Trophoblast cell (in vitro differentiated cells and primary cell): ENCODE measurements at regions not wholly inside any gene's neighbourhood (a gene's known extent, or its start where the extent isn't known, plus 50 kb on each side); places are given as distances from the start of the nearest gene placed in this dataset.

Source experiments
- DNase-seq, 2 donors: peaks; one replicate each; pipeline ENCODE4 v3.0.0-alpha.2; 2016
- H2AFZ ChIP-seq: 2 replicates; pipeline ENCODE4 v1.6.1; 2013; ENCODE audit warnings: low read length, moderate library complexity, mild to moderate bottlenecking; ENCODE audit not compliant: insufficient read depth, poor library complexity
- H2AK5ac ChIP-seq: 2 replicates; pipeline ENCODE4 v1.6.1; 2013; ENCODE audit warnings: mild to moderate bottlenecking, low read length
- H2BK120ac ChIP-seq: 2 replicates; pipeline ENCODE4 v1.6.1; 2013; ENCODE audit warnings: low read length, mild to moderate bottlenecking, moderate library complexity; ENCODE audit not compliant: insufficient read depth, poor library complexity
- H2BK12ac ChIP-seq: 2 replicates; pipeline ENCODE4 v1.6.1; 2013; ENCODE audit warnings: mild to moderate bottlenecking, low read length, moderate library complexity
- H2BK5ac ChIP-seq: 2 replicates; pipeline ENCODE4 v1.6.1; 2013; ENCODE audit warnings: low read length, low read depth, moderate library complexity, mild to moderate bottlenecking; ENCODE audit not compliant: poor library complexity
- H3K14ac ChIP-seq: 2 replicates; pipeline ENCODE4 v1.6.1; 2013; ENCODE audit warnings: mild to moderate bottlenecking, low read length
- H3K18ac ChIP-seq: 2 replicates; pipeline ENCODE4 v1.6.1; 2013; ENCODE audit warnings: mild to moderate bottlenecking, low read length
- H3K23ac ChIP-seq: 2 replicates; pipeline ENCODE4 v1.6.1; 2013; ENCODE audit warnings: low read length
- H3K27ac ChIP-seq: 2 replicates; pipeline ENCODE4 v1.5.1; 2013; ENCODE audit warnings: low read depth, mild to moderate bottlenecking, inconsistent platforms, low read length, moderate library complexity
- H3K27me3 ChIP-seq: 2 replicates; pipeline ENCODE4 v1.6.1; 2013; ENCODE audit warnings: inconsistent platforms, mild to moderate bottlenecking, low read length, moderate library complexity; ENCODE audit not compliant: insufficient read depth
- H3K36me3 ChIP-seq, 2 experiments: 1 replicate in 1 of 2; 2 replicates in 1 of 2; pipeline ENCODE4 v1.6.1; 2013; ENCODE audit warnings: low read length in 2 of 2, mild to moderate bottlenecking in 2 of 2, moderate library complexity in 1 of 2; ENCODE audit not compliant: insufficient read depth in 2 of 2, control insufficient read depth in 1 of 2
- H3K4ac ChIP-seq: 2 replicates; pipeline ENCODE4 v1.6.1; 2013; ENCODE audit warnings: low read depth, mild to moderate bottlenecking, low read length, moderate library complexity
- H3K4me1 ChIP-seq, 2 experiments: 1 replicate in 1 of 2; 2 replicates in 1 of 2; pipeline ENCODE4 v1.6.1; 2013; ENCODE audit warnings: low read length in 2 of 2, mild to moderate bottlenecking in 2 of 2, moderate library complexity in 1 of 2; ENCODE audit not compliant: insufficient read depth in 2 of 2, control insufficient read depth in 1 of 2
- H3K4me2 ChIP-seq: 2 replicates; pipeline ENCODE4 v1.6.1; 2013; ENCODE audit warnings: inconsistent platforms, mild to moderate bottlenecking, low read length, moderate library complexity
- H3K4me3 ChIP-seq: 2 replicates; pipeline ENCODE4 v1.5.1; 2013; ENCODE audit warnings: mild to moderate bottlenecking, low read depth, low read length, inconsistent platforms
- H3K79me1 ChIP-seq: one replicate; pipeline ENCODE4 v1.6.1; 2013; ENCODE audit warnings: low read length
- H3K79me2 ChIP-seq: 2 replicates; pipeline ENCODE4 v1.6.1; 2013; ENCODE audit warnings: low read length, mild to moderate bottlenecking; ENCODE audit not compliant: control insufficient read depth, insufficient read depth, poor library complexity
- H3K9ac ChIP-seq: 2 replicates; pipeline ENCODE4 v1.6.1; 2013; ENCODE audit warnings: mild to moderate bottlenecking, low read length
- H3K9me3 ChIP-seq: 2 replicates; pipeline ENCODE4 v1.6.1; 2013; ENCODE audit warnings: low read depth, mild to moderate bottlenecking, control low read depth, inconsistent platforms, low read length; ENCODE audit not compliant: insufficient read depth
- H4K12ac ChIP-seq: 2 replicates; pipeline ENCODE4 v1.6.1; 2013; ENCODE audit warnings: low read depth, mild to moderate bottlenecking, low read length, moderate library complexity
- H4K8ac ChIP-seq: 2 replicates; pipeline ENCODE4 v1.6.1; 2013; ENCODE audit warnings: low read depth, mild to moderate bottlenecking, low read length, moderate library complexity
- H4K91ac ChIP-seq: one replicate; pipeline ENCODE4 v1.6.1; 2013; ENCODE audit warnings: low read depth, mild to moderate bottlenecking, low read length, moderate library complexity
- WGBS: extraction: QIAGEN DNeasy Blood & Tissue Kit; methylation state at CpG from one replicate; pipeline ENCODE4 v1.1.7; 2013; ENCODE audit warnings: missing lambda C conversion rate; ENCODE audit not compliant: insufficient read length, insufficient coverage; ENCODE audit errors: extremely low coverage; 5-methylcytosine and 5-hydroxymethylcytosine counted together

- no peaks in the 10 kb centered on the region for H3K27me3 ChIP-seq
- H2BK12ac ChIP-seq, result no peak overlapping the region
- H4K12ac ChIP-seq, result no peak overlapping the region
- H2AK5ac ChIP-seq, result no peak overlapping the region
- H3K27ac ChIP-seq, result no peak overlapping the region
- H2BK120ac ChIP-seq, result no peak overlapping the region
- H2BK5ac ChIP-seq, result no peak overlapping the region
- H4K91ac ChIP-seq, result no peak overlapping the region
- peaks cover 3% of the 10 kb centered on the region for H3K79me1 ChIP-seq
- no peak for DNase-seq
- no peak overlapping the region for H3K4me3 ChIP-seq
- H3K9me3 ChIP-seq, result peaks cover 2% of the 10 kb centered on the region
- peaks cover under 1% of the 10 kb centered on the region for H3K79me2 ChIP-seq
- peaks cover 0 to 4% of the 10 kb centered on the region in 2 experiments for H3K4me1 ChIP-seq
- WGBS, result no CpG with 5 or more reads among the region's 5 CpGs
- no peaks in the 10 kb centered on the region for H3K36me3 ChIP-seq
- H3K9ac ChIP-seq, result no peak overlapping the region
- H2AFZ ChIP-seq, result no peak overlapping the region
- H3K4ac ChIP-seq, result no peak overlapping the region
- no peak overlapping the region for H4K8ac ChIP-seq
- no peak overlapping the region for H3K23ac ChIP-seq
- no peak overlapping the region for H3K4me2 ChIP-seq
- no peak overlapping the region for H3K14ac ChIP-seq
- H3K18ac ChIP-seq, result no peak overlapping the region
Measured at GRCh38 chr10:60728056-60728455, 50.2 kb upstream of the CDK1 start.

GRCh38 chr10:60726257-60726656 is 52.0 kb upstream of the CDK1 start:
- Histone ChIP-seq H3K23ac (no peak overlapping the region), H3K9ac (no peak overlapping the region), H2AK5ac (no peak overlapping the region), H2AFZ (no peak overlapping the region), H2BK12ac (no peak overlapping the region), H4K8ac (no peak overlapping the region), H3K4me3 (no peak overlapping the region), H3K36me3 (no peaks in the 10 kb centered on the region), H3K4ac (no peak overlapping the region), H2BK5ac (no peak overlapping the region), H3K79me2 (no peaks in the 10 kb centered on the region), H3K27me3 (no peaks in the 10 kb centered on the region), H4K91ac (no peak overlapping the region), H3K79me1 (no peaks in the 10 kb centered on the region), H3K9me3 (peaks cover 2% of the 10 kb centered on the region), H3K4me1 (no peaks in the 10 kb centered on the region), H3K27ac (no peak overlapping the region), H4K12ac (no peak overlapping the region), H2BK120ac (no peak overlapping the region), H3K14ac (no peak overlapping the region), H3K4me2 (no peak overlapping the region), H3K18ac (no peak overlapping the region)
- no peak for DNase-seq

GRCh38 chr10:60722623-60723022 is 55.7 kb upstream of the CDK1 start:
- DNase-seq, result no peak
- H3K4me1 ChIP-seq, result no peaks in the 10 kb centered on the region
- no peaks in the 10 kb centered on the region for H3K79me1 ChIP-seq
- no peak overlapping the region for H4K91ac ChIP-seq
- no peak overlapping the region for H3K4ac ChIP-seq
- H3K4me2 ChIP-seq, result no peak overlapping the region
- no peak overlapping the region for H3K23ac ChIP-seq
- no peak overlapping the region for H3K9ac ChIP-seq
- H3K9me3 ChIP-seq, result peaks cover 2% of the 10 kb centered on the region
- no peak overlapping the region for H3K4me3 ChIP-seq
- H3K14ac ChIP-seq, result no peak overlapping the region
- no peak overlapping the region for H3K18ac ChIP-seq
- H4K12ac ChIP-seq, result no peak overlapping the region
- no peak overlapping the region for H2AFZ ChIP-seq
- WGBS, result no CpG with 5 or more reads among the region's 3 CpGs
- no peak overlapping the region for H2BK120ac ChIP-seq
- H2BK5ac ChIP-seq, result no peak overlapping the region
- H3K27me3 ChIP-seq, result no peaks in the 10 kb centered on the region
- no peak overlapping the region for H3K27ac ChIP-seq
- H2AK5ac ChIP-seq, result no peak overlapping the region
- no peak overlapping the region for H2BK12ac ChIP-seq
- no peaks in the 10 kb centered on the region for H3K79me2 ChIP-seq
- H3K36me3 ChIP-seq, result no peaks in the 10 kb centered on the region
- no peak overlapping the region for H4K8ac ChIP-seq

GRCh38 chr10:60719721-60720120 is 58.6 kb upstream of the CDK1 start:
- H2BK120ac ChIP-seq, result no peak overlapping the region
- no peak overlapping the region for H3K9ac ChIP-seq
- no peak overlapping the region for H3K27ac ChIP-seq
- H2AK5ac ChIP-seq, result no peak overlapping the region
- no peaks in the 10 kb centered on the region for H3K9me3 ChIP-seq
- no peak overlapping the region for H3K14ac ChIP-seq
- H2BK12ac ChIP-seq, result no peak overlapping the region
- no peak overlapping the region for H4K12ac ChIP-seq
- H3K4me2 ChIP-seq, result no peak overlapping the region
- H4K8ac ChIP-seq, result no peak overlapping the region
- H3K23ac ChIP-seq, result no peak overlapping the region
- H3K79me2 ChIP-seq, result no peaks in the 10 kb centered on the region
- no peak for DNase-seq
- no peak overlapping the region for H4K91ac ChIP-seq
- H3K36me3 ChIP-seq, result no peaks in the 10 kb centered on the region
- H2BK5ac ChIP-seq, result no peak overlapping the region
- H2AFZ ChIP-seq, result no peak overlapping the region
- H3K27me3 ChIP-seq, result no peaks in the 10 kb centered on the region
- no peaks in the 10 kb centered on the region for H3K79me1 ChIP-seq
- H3K4me1 ChIP-seq, result no peaks in the 10 kb centered on the region
- no peak overlapping the region for H3K4ac ChIP-seq
- H3K18ac ChIP-seq, result no peak overlapping the region
- no CpG with 5 or more reads among the region's 1 CpG for WGBS
- no peak overlapping the region for H3K4me3 ChIP-seq
